ENCODE measurements at regions not wholly inside any gene's neighbourhood (a gene's known extent, or its start where the extent isn't known, plus 50 kb on each side); places are given as distances from the start of the nearest gene placed in this dataset.

GRCh38 chr20:2237059-2237458 lies 58.7 kb upstream of the TGM3 start:
- DNase-seq = no peak

- no peak for DNase-seq
Measured at GRCh38 chr20:2238601-2239000, 57.2 kb upstream of the TGM3 start.

DNA sequence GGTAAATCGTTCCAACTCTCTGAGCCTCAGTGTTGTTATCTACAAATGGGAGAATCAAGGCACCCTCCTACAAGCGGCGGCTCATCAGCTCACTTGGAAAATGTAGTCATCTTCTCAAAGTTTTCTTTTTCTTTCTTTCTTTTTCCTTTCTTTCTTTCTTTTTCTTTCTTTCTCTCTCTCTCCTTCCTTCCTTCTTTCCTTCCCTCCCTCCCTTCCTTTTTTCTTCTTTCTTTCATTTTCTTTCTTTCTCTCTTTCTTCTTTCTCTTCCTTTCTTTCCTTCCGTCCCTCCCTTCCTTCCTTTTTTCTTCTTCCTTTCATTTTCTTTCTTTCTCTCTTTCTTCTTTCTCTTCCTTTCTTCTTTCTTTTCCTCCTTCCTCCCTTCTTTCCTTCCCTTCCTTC lies 55.0 kb upstream of the TGM3 start:
- DNase-seq = no peak

DNA sequence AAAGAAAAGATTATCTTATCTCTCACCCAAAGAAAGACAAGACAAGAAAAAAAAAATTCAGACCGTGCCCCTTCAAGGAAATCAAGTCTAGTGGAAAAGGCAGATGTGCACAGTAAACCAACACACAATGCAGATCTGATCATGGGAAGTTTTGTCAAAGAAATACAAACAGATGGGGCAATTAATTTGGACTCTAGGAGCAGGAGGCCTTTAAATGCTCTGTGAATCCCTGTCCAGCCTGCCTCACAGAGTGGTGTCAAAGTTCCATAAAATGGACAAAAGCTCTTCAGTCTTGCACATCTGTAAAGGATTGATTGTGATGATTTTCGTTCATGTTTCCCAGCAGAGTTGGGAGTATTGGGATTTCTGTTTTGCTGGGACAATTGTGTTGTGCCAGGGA lies 53.1 kb upstream of the TGM3 start:
- DNase-seq = no peak

- DNase-seq = no peak
Measured at GRCh38 chr20:2244523-2244922, 51.3 kb upstream of the TGM3 start.

- no peak for DNase-seq
Measured at GRCh38 chr20:2244993-2245392, 50.8 kb upstream of the TGM3 start.

- no peak for DNase-seq
Measured at GRCh38 chr20:2245637-2246036, 50.2 kb upstream of the TGM3 start.

All from effector CD4-positive, alpha-beta T cell (primary cell).